Parathyroid adenoma (tissue), 2 donors: ENCODE measurements at regions not wholly inside any gene's neighbourhood (a gene's known extent, or its start where the extent isn't known, plus 50 kb on each side); places are given as distances from the start of the nearest gene placed in this dataset.
"Not testable (repeated sequence)": the region's sequence is repeated elsewhere in the genome, so short reads cannot be mapped to it uniquely, and the experiment has no call there.

Experiments
- H2AFZ ChIP-seq: fragments of 300-600 bp; sonication (generic); one replicate; pipeline ENCODE4 v1.7.0; 2017; ENCODE audit warnings: antibody characterized with exemption, mild to moderate bottlenecking
- H3K27ac ChIP-seq: fragments of 300-600 bp; sonication (generic); one replicate; pipeline ENCODE4 v1.7.0; 2017
- H3K27me3 ChIP-seq: fragments of 300-600 bp; sonication (generic); one replicate; pipeline ENCODE4 v1.7.0; 2017; ENCODE audit warnings: low read length; ENCODE audit not compliant: control insufficient read depth, insufficient read depth
- H3K36me3 ChIP-seq: fragments of 300-600 bp; sonication (generic); one replicate; pipeline ENCODE4 v1.7.0; 2017; ENCODE audit warnings: low read length; ENCODE audit not compliant: control insufficient read depth, insufficient read depth
- H3K4me1 ChIP-seq: fragments of 300-600 bp; sonication (generic); one replicate; pipeline ENCODE4 v1.7.0; 2017; ENCODE audit warnings: control low read depth
- H3K4me2 ChIP-seq: fragments of 300-600 bp; sonication (generic); one replicate; pipeline ENCODE4 v1.7.0; 2017; ENCODE audit warnings: low read length
- H3K4me3 ChIP-seq: fragments of 300-600 bp; sonication (generic); one replicate; pipeline ENCODE4 v1.7.0; 2017; ENCODE audit warnings: low read depth, low read length
- H3K79me2 ChIP-seq: fragments of 300-600 bp; sonication (generic); one replicate; pipeline ENCODE4 v1.7.0; 2017; ENCODE audit warnings: control low read depth
- H3K9ac ChIP-seq: fragments of 300-600 bp; sonication (generic); one replicate; pipeline ENCODE4 v1.7.0; 2017; ENCODE audit warnings: mild to moderate bottlenecking
- H3K9me3 ChIP-seq: fragments of 300-600 bp; sonication (generic); one replicate; pipeline ENCODE4 v1.7.0; 2017; ENCODE audit warnings: low read length; ENCODE audit not compliant: control insufficient read depth
- TF ChIP-seq, protein P1 (sequence below): fragments of 300-600 bp; sonication (generic); IDR thresholded peaks from one replicate; pipeline ENCODE4 v1.7.0; 2017; ENCODE audit warnings: antibody characterized with exemption, mild to moderate bottlenecking
- donor health status: primary hyperparathyroidism.

- no peaks in the 10 kb centered on the region for H3K27me3 ChIP-seq
Observed at GRCh38 chr22:25494774-25495173, 69.7 kb upstream of the GRK3 start.

DNA sequence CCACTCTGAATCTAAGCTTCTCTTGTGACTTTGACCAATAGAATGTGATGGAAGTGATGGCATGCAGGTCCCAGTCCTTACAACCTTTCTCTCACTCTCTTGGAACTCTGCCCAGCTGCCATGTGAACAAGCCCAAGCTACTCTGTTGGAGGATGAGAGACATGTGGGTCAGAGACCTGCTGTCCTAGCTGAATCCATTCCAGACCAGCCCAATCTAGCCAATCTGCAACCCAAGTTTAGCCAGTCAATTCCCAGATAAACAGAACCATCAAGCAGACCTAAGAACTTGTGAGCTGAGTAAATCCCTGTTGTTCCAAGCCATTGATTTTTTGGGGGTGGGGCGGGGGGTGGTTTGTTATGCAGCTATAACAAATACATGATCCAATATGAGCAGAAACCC, 69.2 kb upstream of the GRK3 start:
- Histone ChIP-seq H3K27me3 (no peaks in the 10 kb centered on the region), H2AFZ (no peak overlapping the region), H3K9me3 (no peaks in the 10 kb centered on the region), H3K4me3 (no peak overlapping the region), H3K4me1 (peaks cover 15% of the 10 kb centered on the region), H3K79me2 (no peaks in the 10 kb centered on the region), H3K4me2 (no peak overlapping the region), H3K27ac (no peak overlapping the region), H3K36me3 (no peaks in the 10 kb centered on the region), H3K9ac (no peak overlapping the region)
- TF ChIP-seq, protein P1, sequence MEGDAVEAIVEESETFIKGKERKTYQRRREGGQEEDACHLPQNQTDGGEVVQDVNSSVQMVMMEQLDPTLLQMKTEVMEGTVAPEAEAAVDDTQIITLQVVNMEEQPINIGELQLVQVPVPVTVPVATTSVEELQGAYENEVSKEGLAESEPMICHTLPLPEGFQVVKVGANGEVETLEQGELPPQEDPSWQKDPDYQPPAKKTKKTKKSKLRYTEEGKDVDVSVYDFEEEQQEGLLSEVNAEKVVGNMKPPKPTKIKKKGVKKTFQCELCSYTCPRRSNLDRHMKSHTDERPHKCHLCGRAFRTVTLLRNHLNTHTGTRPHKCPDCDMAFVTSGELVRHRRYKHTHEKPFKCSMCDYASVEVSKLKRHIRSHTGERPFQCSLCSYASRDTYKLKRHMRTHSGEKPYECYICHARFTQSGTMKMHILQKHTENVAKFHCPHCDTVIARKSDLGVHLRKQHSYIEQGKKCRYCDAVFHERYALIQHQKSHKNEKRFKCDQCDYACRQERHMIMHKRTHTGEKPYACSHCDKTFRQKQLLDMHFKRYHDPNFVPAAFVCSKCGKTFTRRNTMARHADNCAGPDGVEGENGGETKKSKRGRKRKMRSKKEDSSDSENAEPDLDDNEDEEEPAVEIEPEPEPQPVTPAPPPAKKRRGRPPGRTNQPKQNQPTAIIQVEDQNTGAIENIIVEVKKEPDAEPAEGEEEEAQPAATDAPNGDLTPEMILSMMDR: no peak

More at GRCh38 chr22:25494774-25495173, 69.7 kb upstream of the GRK3 start:
- Histone ChIP-seq H3K36me3 (no peaks in the 10 kb centered on the region), H3K79me2 (no peaks in the 10 kb centered on the region), H3K9me3 (no peaks in the 10 kb centered on the region), H3K27ac (no peak overlapping the region), H3K9ac (no peak overlapping the region), H3K4me2 (no peak overlapping the region), H2AFZ (no peak overlapping the region), H3K4me3 (no peak overlapping the region), H3K4me1 (peaks cover 15% of the 10 kb centered on the region)
- TF ChIP-seq, protein P1: no peak

DNA sequence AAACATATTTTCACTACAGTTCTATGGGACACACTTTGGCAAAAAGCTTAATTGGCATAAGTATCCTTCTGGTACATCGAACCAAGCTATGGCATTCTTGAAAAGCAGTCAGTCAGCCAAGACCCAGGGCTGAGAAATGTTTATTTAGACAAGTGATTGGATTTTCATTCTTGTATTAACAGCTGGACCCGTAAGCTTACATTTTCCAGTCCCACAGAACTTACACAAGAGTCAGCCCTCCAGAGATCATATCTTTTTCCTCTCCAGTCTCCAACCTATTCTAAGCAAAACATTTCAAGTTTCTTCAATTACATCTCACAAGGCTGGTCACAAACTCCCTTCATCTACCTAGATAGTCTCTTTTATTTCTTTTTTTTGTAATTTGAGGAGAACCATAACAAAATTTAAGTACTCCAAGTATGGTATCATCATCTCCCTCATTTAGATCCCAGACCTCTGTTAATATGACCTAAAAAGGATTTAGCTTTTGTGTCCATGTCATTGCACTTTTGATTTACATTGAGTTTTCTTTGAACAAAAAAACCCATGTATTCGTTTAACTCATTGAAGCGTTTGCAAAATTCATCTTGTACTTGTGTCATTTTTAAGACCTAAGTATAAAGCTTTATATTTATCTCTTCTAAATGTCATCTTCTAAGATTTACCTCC, 67.9 kb upstream of the GRK3 start:
- peaks cover 15% of the 10 kb centered on the region for H3K4me1 ChIP-seq
- H3K79me2 ChIP-seq: no peaks in the 10 kb centered on the region
- TF ChIP-seq, protein P1: no peak
- H3K4me2 ChIP-seq: no peak overlapping the region
- no peak overlapping the region for H2AFZ ChIP-seq
- H3K9ac ChIP-seq: no peak overlapping the region
- H3K27me3 ChIP-seq: no peaks in the 10 kb centered on the region
- H3K36me3 ChIP-seq: no peaks in the 10 kb centered on the region
- no peak overlapping the region for H3K27ac ChIP-seq
- no peak overlapping the region for H3K4me3 ChIP-seq
- H3K9me3 ChIP-seq: no peaks in the 10 kb centered on the region

DNA sequence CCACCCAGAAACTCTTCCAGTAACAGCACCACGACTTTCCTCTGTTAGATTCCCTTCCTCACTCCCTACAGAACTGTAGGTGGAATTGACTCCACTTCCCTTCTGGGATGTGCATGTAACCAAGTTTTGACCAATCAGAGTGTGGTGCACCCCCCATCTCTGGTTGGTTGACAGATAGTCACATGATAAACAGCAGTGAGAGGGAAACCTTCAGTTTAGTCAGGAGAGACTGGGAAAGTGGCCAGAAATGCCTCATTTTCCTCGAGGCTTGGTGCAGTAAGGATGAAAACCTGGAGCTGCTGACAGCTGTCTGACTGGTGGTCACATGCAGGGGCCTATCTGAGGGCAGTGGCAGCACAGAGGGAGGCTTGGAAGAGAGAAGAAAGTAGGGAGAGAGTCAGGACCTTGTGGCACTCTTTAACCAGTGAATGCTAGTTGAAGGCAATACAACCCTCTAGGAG, 67.3 kb upstream of the GRK3 start:
- Histone ChIP-seq H3K9ac (no peak overlapping the region), H3K79me2 (no peaks in the 10 kb centered on the region), H3K4me1 (peaks cover 15% of the 10 kb centered on the region), H3K9me3 (no peaks in the 10 kb centered on the region), H3K4me2 (no peak overlapping the region), H3K27ac (no peak overlapping the region), H3K27me3 (no peaks in the 10 kb centered on the region), H2AFZ (no peak overlapping the region), H3K4me3 (no peak overlapping the region), H3K36me3 (no peaks in the 10 kb centered on the region)
- TF ChIP-seq, protein P1: no peak

- TF ChIP-seq, protein P1: no peak
- H3K4me2 ChIP-seq: no peak overlapping the region
- no peak overlapping the region for H3K4me3 ChIP-seq
- H3K9me3 ChIP-seq: no peaks in the 10 kb centered on the region
- H3K79me2 ChIP-seq: no peaks in the 10 kb centered on the region
- peaks cover 15% of the 10 kb centered on the region for H3K4me1 ChIP-seq
- H3K36me3 ChIP-seq: no peaks in the 10 kb centered on the region
- no peaks in the 10 kb centered on the region for H3K27me3 ChIP-seq
- H2AFZ ChIP-seq: no peak overlapping the region
- no peak overlapping the region for H3K27ac ChIP-seq
- no peak overlapping the region for H3K9ac ChIP-seq
Observed at GRCh38 chr22:25497716-25498115, 66.8 kb upstream of the GRK3 start.

DNA sequence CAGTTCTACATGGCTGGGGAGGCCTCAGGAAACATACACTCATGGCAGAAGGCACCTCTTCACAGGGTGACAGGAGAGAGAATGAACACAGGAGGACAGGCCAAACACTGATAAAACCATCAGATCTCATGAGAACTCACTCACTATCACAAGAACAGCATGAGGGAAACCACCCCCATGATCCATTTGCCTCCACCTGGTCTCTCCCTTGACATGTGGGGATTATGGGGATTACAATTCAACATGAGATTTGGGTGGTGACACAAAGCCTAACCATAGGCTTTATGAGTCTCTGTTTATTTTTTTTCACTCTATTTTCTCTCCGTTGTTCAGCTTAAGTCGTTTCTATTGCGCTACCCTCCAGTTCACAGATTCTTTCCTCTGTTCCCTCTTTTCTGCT, 63.8 kb upstream of the GRK3 start:
- H2AFZ ChIP-seq, H3K4me1 ChIP-seq, H3K79me2 ChIP-seq, H3K36me3 ChIP-seq, H3K4me3 ChIP-seq, H3K27ac ChIP-seq, H3K9me3 ChIP-seq, H3K27me3 ChIP-seq, H3K9ac ChIP-seq, H3K4me2 ChIP-seq: not testable (repeated sequence)

DNA sequence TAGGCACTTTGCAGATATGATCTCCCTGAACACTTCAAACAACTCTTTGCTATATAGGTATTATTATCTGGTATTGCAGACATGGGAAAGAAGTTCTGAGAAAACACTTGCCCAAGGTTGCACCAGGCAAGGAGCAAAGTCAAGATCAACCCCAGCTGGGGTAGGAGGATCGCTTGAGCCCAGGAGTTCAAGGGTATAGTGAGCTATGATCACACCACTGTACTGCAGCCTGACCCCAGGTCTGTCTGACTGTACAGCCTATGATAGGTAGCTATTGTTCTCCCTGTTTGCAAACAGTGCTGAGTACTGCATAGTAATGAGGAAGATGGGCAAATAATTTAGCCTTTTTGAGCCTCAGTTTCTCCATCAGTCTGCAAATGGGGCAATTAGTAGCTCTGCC, 60.5 kb upstream of the GRK3 start:
- H3K9ac ChIP-seq, H3K27me3 ChIP-seq: not testable (repeated sequence)

More for the DNA sequence above, 60.5 kb upstream of the GRK3 start:
- not testable (repeated sequence) for H2AFZ ChIP-seq, H3K4me3 ChIP-seq, H3K9me3 ChIP-seq, H3K4me1 ChIP-seq, H3K36me3 ChIP-seq, H3K27ac ChIP-seq, H3K79me2 ChIP-seq, H3K4me2 ChIP-seq
